AG04450 (cell line): ENCODE measurements at regions not wholly inside any gene's neighbourhood (a gene's known extent, or its start where the extent isn't known, plus 50 kb on each side); places are given as distances from the start of the nearest gene placed in this dataset.

ENCODE experiments used
- CTCF ChIA-PET: fragments of 300-600, 350-600 bp; formaldehyde crosslinking; extraction: SDS; loops from one replicate; lab custom pipeline; 2022; ENCODE audit warnings: antibody characterized with exemption, inconsistent platforms; lab: Charles Lee
- POLR2A ChIA-PET: fragments of 350-600 bp; formaldehyde crosslinking; extraction: SDS; loops from one replicate; lab custom pipeline; 2021; ENCODE audit warnings: antibody characterized with exemption, inconsistent platforms; lab: Yijun Ruan, JAX
- DNase-seq: peaks from one replicate; pipeline ENCODE4 v3.0.0-alpha.2; 2011; ENCODE audit warnings: low read depth, low spot score
- H3K27ac ChIP-seq: one replicate; pipeline ENCODE4 v1.5.1; 2012; ENCODE audit warnings: low read depth, low read length, control low read depth
- H3K27me3 ChIP-seq: one replicate; pipeline ENCODE4 v1.6.0; 2012; ENCODE audit warnings: low read length; ENCODE audit not compliant: control insufficient read depth, insufficient read depth
- H3K4me3 ChIP-seq: 2 replicates; pipeline ENCODE4 v1.5.1; 2011; ENCODE audit warnings: mild to moderate bottlenecking, low read depth, low read length, control low read depth
- H3K9me3 ChIP-seq: 2 replicates; pipeline ENCODE4 v1.5.1; 2012; ENCODE audit warnings: low read length; ENCODE audit not compliant: control insufficient read depth, insufficient read depth
- TF ChIP-seq, protein P1 (sequence below): IDR thresholded peaks from 2 replicates; pipeline ENCODE4 v1.5.1; 2011; ENCODE audit warnings: low read depth, low read length, control low read depth, inconsistent platforms

DNA sequence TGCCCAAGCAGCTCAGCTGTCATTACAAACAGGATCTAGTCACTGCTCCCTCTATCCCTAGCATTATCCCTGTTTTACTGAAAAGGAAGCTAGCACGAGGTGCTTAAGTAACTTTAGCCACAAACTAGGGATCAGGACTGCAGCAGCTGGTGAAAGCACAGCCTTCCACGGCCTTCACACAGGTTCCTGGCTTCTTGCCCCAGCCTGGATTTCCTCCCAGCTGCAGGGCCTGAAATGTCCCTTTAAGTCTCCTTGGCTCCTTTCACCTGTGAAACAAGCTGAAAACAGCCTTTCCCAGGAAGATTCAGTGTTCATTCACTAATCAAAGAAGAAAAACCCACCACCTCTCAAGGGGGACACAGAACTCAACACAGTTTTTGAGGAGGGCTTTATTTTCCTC is 754.5 kb downstream of the DIAPH3 start:
- Histone ChIP-seq H3K4me3 (no peak overlapping the region), H3K9me3 (no peaks in the 10 kb centered on the region), H3K27me3 (no peaks in the 10 kb centered on the region), H3K27ac (no peak overlapping the region)
- ChIA-PET CTCF (interaction anchor here (0.7 to 2.5 kb wide), 3 partner anchors 18 to 269 kb away, joined by 4 to 14 read pairs (median 5); no protein-coding TSS in a partner anchor), POLR2A (no interaction called here)
- TF ChIP-seq, protein P1, sequence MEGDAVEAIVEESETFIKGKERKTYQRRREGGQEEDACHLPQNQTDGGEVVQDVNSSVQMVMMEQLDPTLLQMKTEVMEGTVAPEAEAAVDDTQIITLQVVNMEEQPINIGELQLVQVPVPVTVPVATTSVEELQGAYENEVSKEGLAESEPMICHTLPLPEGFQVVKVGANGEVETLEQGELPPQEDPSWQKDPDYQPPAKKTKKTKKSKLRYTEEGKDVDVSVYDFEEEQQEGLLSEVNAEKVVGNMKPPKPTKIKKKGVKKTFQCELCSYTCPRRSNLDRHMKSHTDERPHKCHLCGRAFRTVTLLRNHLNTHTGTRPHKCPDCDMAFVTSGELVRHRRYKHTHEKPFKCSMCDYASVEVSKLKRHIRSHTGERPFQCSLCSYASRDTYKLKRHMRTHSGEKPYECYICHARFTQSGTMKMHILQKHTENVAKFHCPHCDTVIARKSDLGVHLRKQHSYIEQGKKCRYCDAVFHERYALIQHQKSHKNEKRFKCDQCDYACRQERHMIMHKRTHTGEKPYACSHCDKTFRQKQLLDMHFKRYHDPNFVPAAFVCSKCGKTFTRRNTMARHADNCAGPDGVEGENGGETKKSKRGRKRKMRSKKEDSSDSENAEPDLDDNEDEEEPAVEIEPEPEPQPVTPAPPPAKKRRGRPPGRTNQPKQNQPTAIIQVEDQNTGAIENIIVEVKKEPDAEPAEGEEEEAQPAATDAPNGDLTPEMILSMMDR: no peak
- DNase-seq: peak; percentile 32

DNA sequence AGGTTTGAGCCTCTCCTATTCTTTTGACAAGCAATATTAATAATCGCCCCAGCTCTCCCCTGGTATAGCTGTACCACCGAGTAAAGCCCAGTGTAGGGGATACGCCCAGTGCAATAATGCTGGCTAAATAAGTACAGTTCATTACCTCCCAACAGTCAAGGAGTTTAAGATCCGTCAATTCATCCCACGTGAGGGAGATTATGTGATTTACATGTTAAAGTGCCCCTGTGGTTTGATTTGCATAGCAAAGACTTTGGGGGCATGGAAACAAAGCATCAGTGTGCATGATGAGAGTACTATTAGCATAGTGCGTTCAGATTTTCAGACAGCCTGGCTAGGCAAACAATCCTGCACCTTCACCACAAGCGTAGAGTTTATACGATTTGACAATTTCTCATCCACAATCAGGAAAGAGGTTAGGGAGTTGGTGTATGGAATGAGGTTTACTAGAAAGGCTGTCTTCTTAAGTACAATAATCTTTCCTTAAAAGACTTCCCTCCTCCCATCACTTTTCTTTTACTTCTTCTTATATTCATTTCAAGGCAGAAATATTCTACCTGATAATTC is 754.0 kb downstream of the DIAPH3 start:
- Histone ChIP-seq H3K27ac (no peak overlapping the region), H3K27me3 (no peaks in the 10 kb centered on the region), H3K4me3 (no peak overlapping the region), H3K9me3 (no peaks in the 10 kb centered on the region)
- ChIA-PET POLR2A (no interaction called here), CTCF (interaction anchor here (1.0 to 2.5 kb wide), 2 partner anchors 18 to 268 kb away, joined by 5 to 14 read pairs; no protein-coding TSS in a partner anchor)
- TF ChIP-seq, protein P1: no peak
- DNase-seq: no peak

- POLR2A ChIA-PET: no interaction called here
- Histone ChIP-seq H3K27me3 (no peaks in the 10 kb centered on the region), H3K9me3 (no peaks in the 10 kb centered on the region), H3K4me3 (no peak overlapping the region), H3K27ac (no peak overlapping the region)
- CTCF ChIA-PET: interaction anchor here (2.6 kb wide), 1 partner anchor 22 kb away, joined by 7 read pairs; no protein-coding TSS in a partner anchor
- TF ChIP-seq, protein P1: no peak
- DNase-seq: no peak
Measured at GRCh38 chr13:59413126-59413525, 750.6 kb downstream of the DIAPH3 start.

- POLR2A ChIA-PET: no interaction called here
- CTCF ChIA-PET: interaction anchor here (2.6 kb wide), 1 partner anchor 23 kb away, joined by 7 read pairs; no protein-coding TSS in a partner anchor
- H3K4me3 ChIP-seq: no peak overlapping the region
- no peaks in the 10 kb centered on the region for H3K27me3 ChIP-seq
- no peaks in the 10 kb centered on the region for H3K9me3 ChIP-seq
- no peak for DNase-seq
- TF ChIP-seq, protein P1: no peak
- H3K27ac ChIP-seq: no peak overlapping the region
Measured at GRCh38 chr13:59414006-59414405, 749.7 kb downstream of the DIAPH3 start.

- no peak for DNase-seq
- Histone ChIP-seq H3K4me3 (no peak overlapping the region), H3K27ac (no peak overlapping the region), H3K27me3 (no peaks in the 10 kb centered on the region), H3K9me3 (no peaks in the 10 kb centered on the region)
- CTCF ChIA-PET: no interaction called here
- TF ChIP-seq, protein P1: no peak
- POLR2A ChIA-PET: no interaction called here
Measured at GRCh38 chr13:59415498-59415897, 748.2 kb downstream of the DIAPH3 start.
